GM19240 (cell line): ENCODE measurements at regions not wholly inside any gene's neighbourhood (a gene's known extent, or its start where the extent isn't known, plus 50 kb on each side); places are given as distances from the start of the nearest gene placed in this dataset.

Experiments used
- DNase-seq: peaks from one replicate; pipeline ENCODE4 v3.0.0; 2011; ENCODE audit warnings: low spot score; ENCODE audit not compliant: insufficient read length

- DNase-seq, result no peak
Measured at GRCh38 chr2:5751873-5752482, 59.8 kb downstream of the SOX11 start.

- DNase-seq, result no peak
Measured at GRCh38 chr2:5756272-5756671, 64.1 kb downstream of the SOX11 start.

GRCh38 chr2:5758346-5758745 is 66.2 kb downstream of the SOX11 start:
- DNase-seq, result no peak

GRCh38 chr2:5759949-5760348 is 67.8 kb downstream of the SOX11 start:
- no peak for DNase-seq

- DNase-seq, result no peak
Measured at GRCh38 chr2:5763531-5763930, 71.3 kb downstream of the SOX11 start.

- DNase-seq, result no peak
Measured at GRCh38 chr2:5764041-5764440, 71.9 kb downstream of the SOX11 start.

GRCh38 chr2:5766056-5766455 is 73.9 kb downstream of the SOX11 start:
- no peak for DNase-seq

- no peak for DNase-seq
Measured at GRCh38 chr2:5766561-5766960, 74.4 kb downstream of the SOX11 start.

GRCh38 chr2:5777131-5777535 is 84.9 kb downstream of the SOX11 start:
- DNase-seq, result no peak

- no peak for DNase-seq
Measured at GRCh38 chr2:5781679-5782078, 89.5 kb downstream of the SOX11 start.

GRCh38 chr2:5782103-5782502 is 89.9 kb downstream of the SOX11 start:
- DNase-seq, result no peak

- DNase-seq, result no peak
Measured at GRCh38 chr2:5788447-5788846, 96.3 kb downstream of the SOX11 start.

- no peak for DNase-seq
Measured at GRCh38 chr2:5791371-5791770, 99.2 kb downstream of the SOX11 start.

- DNase-seq, result no peak
Measured at GRCh38 chr2:5794012-5794411, 101.8 kb downstream of the SOX11 start.

- DNase-seq, result no peak
Measured at GRCh38 chr2:5798084-5798483, 105.9 kb downstream of the SOX11 start.

- DNase-seq, result no peak
Measured at GRCh38 chr2:5799348-5799747, 107.2 kb downstream of the SOX11 start.

GRCh38 chr2:5803547-5803946 is 111.4 kb downstream of the SOX11 start:
- no peak for DNase-seq

GRCh38 chr2:5818961-5819600 is 126.9 kb downstream of the SOX11 start:
- no peak for DNase-seq

- no peak for DNase-seq
Measured at GRCh38 chr2:5824126-5824525, 131.9 kb downstream of the SOX11 start.

- DNase-seq, result no peak
Measured at GRCh38 chr2:5825686-5826085, 133.5 kb downstream of the SOX11 start.

GRCh38 chr2:5826979-5827655 is 134.9 kb downstream of the SOX11 start:
- DNase-seq, result no peak

- DNase-seq, result no peak
Measured at GRCh38 chr2:5834501-5834900, 142.3 kb downstream of the SOX11 start.

GRCh38 chr2:5839550-5839949 is 147.4 kb downstream of the SOX11 start:
- DNase-seq, result no peak
